KMS-11 (cell line): ENCODE measurements at regions not wholly inside any gene's neighbourhood (a gene's known extent, or its start where the extent isn't known, plus 50 kb on each side); places are given as distances from the start of the nearest gene placed in this dataset.

ENCODE experiments used
- H2AFZ ChIP-seq: fragments of 200-600 bp; sonication (generic); 2 replicates; pipeline ENCODE4 v1.6.1; 2016; ENCODE audit warnings: antibody characterized with exemption, mixed run types, low read depth
- H3K27ac ChIP-seq: fragments of 200-600 bp; sonication (generic); 2 replicates; pipeline ENCODE4 v1.6.1; 2016; ENCODE audit warnings: mild to moderate bottlenecking, mixed run types
- H3K27me3 ChIP-seq: fragments of 200-600 bp; sonication (generic); 2 replicates; pipeline ENCODE4 v1.6.1; 2017; ENCODE audit warnings: mild to moderate bottlenecking, low read depth, mixed run types, moderate library complexity; ENCODE audit not compliant: insufficient read depth
- H3K36me3 ChIP-seq: fragments of 200-600 bp; sonication (generic); 2 replicates; pipeline ENCODE4 v1.6.1; 2017; ENCODE audit warnings: mild to moderate bottlenecking, mixed run types; ENCODE audit not compliant: insufficient read depth
- H3K4me1 ChIP-seq: fragments of 200-600 bp; sonication (generic); 2 replicates; pipeline ENCODE4 v1.6.1; 2016; ENCODE audit warnings: mild to moderate bottlenecking, low read depth, mixed run types; ENCODE audit not compliant: poor library complexity, severe bottlenecking
- H3K4me2 ChIP-seq: fragments of 200-600 bp; sonication (generic); 2 replicates; pipeline ENCODE4 v1.7.0; 2016; ENCODE audit warnings: mild to moderate bottlenecking, mixed run types
- H3K4me3 ChIP-seq: fragments of 200-600 bp; sonication (generic); IDR thresholded peaks from 2 replicates; pipeline ENCODE4 v1.6.1; 2017; ENCODE audit warnings: low read depth, low read length, mixed read lengths; ENCODE audit not compliant: insufficient read depth
- H3K79me2 ChIP-seq: fragments of 200-600 bp; sonication (generic); 2 replicates; pipeline ENCODE4 v1.6.1; 2016; ENCODE audit warnings: low read depth, mixed run types; ENCODE audit not compliant: insufficient read depth
- H3K9ac ChIP-seq: fragments of 200-600 bp; sonication (generic); 2 replicates; pipeline ENCODE4 v1.6.1; 2016; ENCODE audit warnings: mild to moderate bottlenecking, mixed run types
- H4K20me1 ChIP-seq: fragments of 200-600 bp; sonication (generic); 2 replicates; pipeline ENCODE4 v1.6.1; 2016; ENCODE audit warnings: mild to moderate bottlenecking, mixed run types; ENCODE audit not compliant: insufficient read depth
- TF ChIP-seq, protein P1 (sequence below): fragments of 200-600 bp; sonication (generic); conservative IDR thresholded peaks from 2 replicates; pipeline ENCODE4 v1.6.1; 2017; ENCODE audit warnings: low read depth, mild to moderate bottlenecking, antibody characterized with exemption, low read length, moderate library complexity, mixed read lengths

DNA sequence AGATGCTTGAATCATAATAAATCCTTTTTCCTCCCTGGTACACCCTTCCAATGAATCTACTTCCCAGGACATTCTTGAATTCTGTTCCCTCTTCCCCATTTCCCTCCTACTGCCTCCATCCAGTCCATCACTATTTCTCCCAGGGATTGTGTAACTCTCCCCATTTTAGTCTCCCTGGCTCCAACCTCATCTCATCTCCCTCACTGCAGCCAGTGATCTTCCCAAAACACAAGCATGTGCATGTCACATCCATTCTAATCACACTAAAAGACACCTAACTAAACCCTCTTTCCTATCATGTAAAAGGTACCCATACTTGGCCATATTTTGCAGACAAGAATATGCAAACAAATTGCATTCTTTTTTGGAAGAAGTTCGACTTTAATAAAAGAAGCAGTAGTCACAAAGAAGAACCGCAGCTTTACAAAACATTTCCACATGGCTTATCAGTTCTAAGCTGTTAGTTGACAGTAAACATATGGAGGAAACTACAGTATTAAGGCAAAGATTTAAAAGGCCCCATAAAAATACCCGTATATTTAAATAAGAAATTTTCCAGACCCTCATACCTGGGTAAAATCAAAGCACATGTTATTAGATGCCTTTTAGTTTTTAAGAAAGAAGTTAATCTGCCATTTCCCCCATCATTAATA is 111.0 kb downstream of the KCTD12 start:
- H3K4me2 ChIP-seq, result no peak overlapping the region
- no peak overlapping the region for H3K4me3 ChIP-seq
- H3K9ac ChIP-seq, result no peak overlapping the region
- no peaks in the 10 kb centered on the region for H3K4me1 ChIP-seq
- H2AFZ ChIP-seq, result no peak overlapping the region
- H3K27ac ChIP-seq, result no peak overlapping the region
- H3K79me2 ChIP-seq, result no peaks in the 10 kb centered on the region
- no peaks in the 10 kb centered on the region for H3K36me3 ChIP-seq
- H3K27me3 ChIP-seq, result no peaks in the 10 kb centered on the region
- H4K20me1 ChIP-seq, result no peaks in the 10 kb centered on the region
- TF ChIP-seq, protein P1, sequence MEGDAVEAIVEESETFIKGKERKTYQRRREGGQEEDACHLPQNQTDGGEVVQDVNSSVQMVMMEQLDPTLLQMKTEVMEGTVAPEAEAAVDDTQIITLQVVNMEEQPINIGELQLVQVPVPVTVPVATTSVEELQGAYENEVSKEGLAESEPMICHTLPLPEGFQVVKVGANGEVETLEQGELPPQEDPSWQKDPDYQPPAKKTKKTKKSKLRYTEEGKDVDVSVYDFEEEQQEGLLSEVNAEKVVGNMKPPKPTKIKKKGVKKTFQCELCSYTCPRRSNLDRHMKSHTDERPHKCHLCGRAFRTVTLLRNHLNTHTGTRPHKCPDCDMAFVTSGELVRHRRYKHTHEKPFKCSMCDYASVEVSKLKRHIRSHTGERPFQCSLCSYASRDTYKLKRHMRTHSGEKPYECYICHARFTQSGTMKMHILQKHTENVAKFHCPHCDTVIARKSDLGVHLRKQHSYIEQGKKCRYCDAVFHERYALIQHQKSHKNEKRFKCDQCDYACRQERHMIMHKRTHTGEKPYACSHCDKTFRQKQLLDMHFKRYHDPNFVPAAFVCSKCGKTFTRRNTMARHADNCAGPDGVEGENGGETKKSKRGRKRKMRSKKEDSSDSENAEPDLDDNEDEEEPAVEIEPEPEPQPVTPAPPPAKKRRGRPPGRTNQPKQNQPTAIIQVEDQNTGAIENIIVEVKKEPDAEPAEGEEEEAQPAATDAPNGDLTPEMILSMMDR, result no peak

DNA sequence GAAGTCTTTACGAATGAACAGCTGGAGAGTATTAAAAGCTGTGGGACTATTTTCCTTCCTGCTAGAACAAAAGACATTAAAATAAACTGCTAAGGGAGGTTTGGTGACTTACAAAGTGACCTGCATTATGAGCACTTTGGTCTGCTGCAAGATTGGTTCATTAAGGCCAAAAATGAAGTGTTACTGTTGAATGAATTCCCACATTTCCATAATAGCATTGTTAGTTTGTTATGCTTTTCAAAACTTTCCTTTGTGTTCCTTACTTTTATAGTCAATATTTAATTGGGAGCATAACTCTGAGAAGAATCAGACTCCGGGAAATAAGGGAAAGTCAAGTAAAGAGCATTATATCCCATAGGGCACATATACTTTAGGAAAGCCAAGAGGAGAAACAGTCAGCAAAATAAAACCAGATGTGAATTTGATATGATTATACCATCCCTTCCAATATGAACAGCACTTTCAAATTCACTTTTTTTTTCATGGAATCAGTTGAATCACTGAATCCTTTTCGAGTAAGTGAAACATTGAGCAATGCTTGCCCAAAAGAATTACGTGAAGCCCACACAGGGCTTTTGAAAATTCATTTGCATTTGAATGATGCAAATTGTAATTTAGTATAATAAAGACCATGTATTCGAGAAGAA is 112.6 kb downstream of the KCTD12 start:
- H3K4me2 ChIP-seq, result no peak overlapping the region
- H3K9ac ChIP-seq, result no peak overlapping the region
- H3K4me1 ChIP-seq, result no peaks in the 10 kb centered on the region
- no peaks in the 10 kb centered on the region for H3K36me3 ChIP-seq
- H3K27me3 ChIP-seq, result no peaks in the 10 kb centered on the region
- H3K79me2 ChIP-seq, result no peaks in the 10 kb centered on the region
- H3K27ac ChIP-seq, result no peak overlapping the region
- no peaks in the 10 kb centered on the region for H4K20me1 ChIP-seq
- H2AFZ ChIP-seq, result no peak overlapping the region
- no peak overlapping the region for H3K4me3 ChIP-seq
- TF ChIP-seq, protein P1, result no peak

DNA sequence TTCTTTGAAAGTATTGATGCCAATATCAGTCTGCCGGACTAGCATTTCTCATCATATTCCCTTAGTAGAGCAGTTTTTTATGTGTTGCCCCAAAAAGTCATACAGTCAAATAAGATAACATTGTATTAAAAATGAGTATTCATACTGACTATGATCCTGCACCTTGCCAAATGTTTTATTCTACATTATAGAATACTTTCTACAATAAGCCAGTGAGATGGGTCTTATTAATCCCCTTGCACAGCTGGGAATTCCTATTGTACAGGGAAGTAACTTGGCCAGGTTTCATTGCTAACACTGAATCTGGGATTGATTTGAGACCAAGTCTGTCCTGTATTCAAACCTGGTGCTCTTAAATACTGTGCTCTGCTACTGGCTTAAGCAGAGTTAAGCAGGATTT is 114.0 kb downstream of the KCTD12 start:
- no peaks in the 10 kb centered on the region for H3K79me2 ChIP-seq

GRCh38 chr13:76769271-76769791 is 116.9 kb downstream of the KCTD12 start:
- Histone ChIP-seq H3K27ac (no peak overlapping the region), H3K79me2 (no peaks in the 10 kb centered on the region), H4K20me1 (no peaks in the 10 kb centered on the region), H3K4me1 (no peaks in the 10 kb centered on the region), H2AFZ (no peak overlapping the region), H3K36me3 (no peaks in the 10 kb centered on the region), H3K4me3 (no peak overlapping the region), H3K4me2 (no peak overlapping the region), H3K9ac (no peak overlapping the region), H3K27me3 (no peaks in the 10 kb centered on the region)
- TF ChIP-seq, protein P1, result no peak

More for the DNA sequence above, 114.0 kb downstream of the KCTD12 start:
- Histone ChIP-seq H3K27me3 (no peaks in the 10 kb centered on the region), H3K4me1 (no peaks in the 10 kb centered on the region), H3K4me3 (no peak overlapping the region), H3K4me2 (no peak overlapping the region), H3K36me3 (no peaks in the 10 kb centered on the region), H3K27ac (no peak overlapping the region), H3K9ac (no peak overlapping the region), H2AFZ (no peak overlapping the region), H4K20me1 (no peaks in the 10 kb centered on the region)
- TF ChIP-seq, protein P1, result no peak
